ENCODE measurements at regions not wholly inside any gene's neighbourhood (a gene's known extent, or its start where the extent isn't known, plus 50 kb on each side); places are given as distances from the start of the nearest gene placed in this dataset.

DNA sequence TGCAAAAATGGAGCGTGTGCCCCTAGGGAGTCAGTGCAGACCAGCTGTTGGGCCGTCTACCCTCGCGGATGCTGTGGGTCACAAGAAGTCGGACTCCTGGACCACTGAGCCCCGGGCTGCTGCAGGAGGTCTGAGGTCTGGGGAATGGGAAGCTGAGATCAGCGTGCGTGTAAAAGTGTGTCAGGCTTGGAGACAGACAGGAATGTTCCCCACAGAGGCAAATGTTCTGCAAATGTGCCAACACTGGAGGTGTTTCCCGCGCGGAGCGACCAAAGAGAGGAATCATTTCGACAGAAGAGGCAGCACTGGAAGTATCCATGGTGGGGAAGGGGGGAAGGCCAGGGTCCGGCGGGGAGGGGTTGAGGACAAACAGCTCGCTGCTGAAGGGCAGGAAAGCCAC is 643.8 kb upstream of the MGMT start:
- TF ChIP-seq, protein P1, sequence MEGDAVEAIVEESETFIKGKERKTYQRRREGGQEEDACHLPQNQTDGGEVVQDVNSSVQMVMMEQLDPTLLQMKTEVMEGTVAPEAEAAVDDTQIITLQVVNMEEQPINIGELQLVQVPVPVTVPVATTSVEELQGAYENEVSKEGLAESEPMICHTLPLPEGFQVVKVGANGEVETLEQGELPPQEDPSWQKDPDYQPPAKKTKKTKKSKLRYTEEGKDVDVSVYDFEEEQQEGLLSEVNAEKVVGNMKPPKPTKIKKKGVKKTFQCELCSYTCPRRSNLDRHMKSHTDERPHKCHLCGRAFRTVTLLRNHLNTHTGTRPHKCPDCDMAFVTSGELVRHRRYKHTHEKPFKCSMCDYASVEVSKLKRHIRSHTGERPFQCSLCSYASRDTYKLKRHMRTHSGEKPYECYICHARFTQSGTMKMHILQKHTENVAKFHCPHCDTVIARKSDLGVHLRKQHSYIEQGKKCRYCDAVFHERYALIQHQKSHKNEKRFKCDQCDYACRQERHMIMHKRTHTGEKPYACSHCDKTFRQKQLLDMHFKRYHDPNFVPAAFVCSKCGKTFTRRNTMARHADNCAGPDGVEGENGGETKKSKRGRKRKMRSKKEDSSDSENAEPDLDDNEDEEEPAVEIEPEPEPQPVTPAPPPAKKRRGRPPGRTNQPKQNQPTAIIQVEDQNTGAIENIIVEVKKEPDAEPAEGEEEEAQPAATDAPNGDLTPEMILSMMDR (IDR thresholded peaks at IDR 0.05; ENCODE audit: low read depth, low read length, missing input control), result no peak
- TF ChIP-seq EGR1 (IDR thresholded peaks at IDR 0.05; ENCODE audit: low read depth in 2 of 2) (no peak), YY1 (IDR thresholded peaks at IDR 0.05) (no peak), HNF4A (conservative IDR thresholded peaks at IDR 0.05) (no peak), NR2F2 (IDR thresholded peaks at IDR 0.05) (no peak), JUND (IDR thresholded peaks at IDR 0.05) (no peak)
- TF ChIP-seq, protein P2, sequence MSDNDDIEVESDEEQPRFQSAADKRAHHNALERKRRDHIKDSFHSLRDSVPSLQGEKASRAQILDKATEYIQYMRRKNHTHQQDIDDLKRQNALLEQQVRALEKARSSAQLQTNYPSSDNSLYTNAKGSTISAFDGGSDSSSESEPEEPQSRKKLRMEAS (IDR thresholded peaks at IDR 0.05), result no peak
- TF ChIP-seq, protein P3, sequence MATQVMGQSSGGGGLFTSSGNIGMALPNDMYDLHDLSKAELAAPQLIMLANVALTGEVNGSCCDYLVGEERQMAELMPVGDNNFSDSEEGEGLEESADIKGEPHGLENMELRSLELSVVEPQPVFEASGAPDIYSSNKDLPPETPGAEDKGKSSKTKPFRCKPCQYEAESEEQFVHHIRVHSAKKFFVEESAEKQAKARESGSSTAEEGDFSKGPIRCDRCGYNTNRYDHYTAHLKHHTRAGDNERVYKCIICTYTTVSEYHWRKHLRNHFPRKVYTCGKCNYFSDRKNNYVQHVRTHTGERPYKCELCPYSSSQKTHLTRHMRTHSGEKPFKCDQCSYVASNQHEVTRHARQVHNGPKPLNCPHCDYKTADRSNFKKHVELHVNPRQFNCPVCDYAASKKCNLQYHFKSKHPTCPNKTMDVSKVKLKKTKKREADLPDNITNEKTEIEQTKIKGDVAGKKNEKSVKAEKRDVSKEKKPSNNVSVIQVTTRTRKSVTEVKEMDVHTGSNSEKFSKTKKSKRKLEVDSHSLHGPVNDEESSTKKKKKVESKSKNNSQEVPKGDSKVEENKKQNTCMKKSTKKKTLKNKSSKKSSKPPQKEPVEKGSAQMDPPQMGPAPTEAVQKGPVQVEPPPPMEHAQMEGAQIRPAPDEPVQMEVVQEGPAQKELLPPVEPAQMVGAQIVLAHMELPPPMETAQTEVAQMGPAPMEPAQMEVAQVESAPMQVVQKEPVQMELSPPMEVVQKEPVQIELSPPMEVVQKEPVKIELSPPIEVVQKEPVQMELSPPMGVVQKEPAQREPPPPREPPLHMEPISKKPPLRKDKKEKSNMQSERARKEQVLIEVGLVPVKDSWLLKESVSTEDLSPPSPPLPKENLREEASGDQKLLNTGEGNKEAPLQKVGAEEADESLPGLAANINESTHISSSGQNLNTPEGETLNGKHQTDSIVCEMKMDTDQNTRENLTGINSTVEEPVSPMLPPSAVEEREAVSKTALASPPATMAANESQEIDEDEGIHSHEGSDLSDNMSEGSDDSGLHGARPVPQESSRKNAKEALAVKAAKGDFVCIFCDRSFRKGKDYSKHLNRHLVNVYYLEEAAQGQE (IDR thresholded peaks at IDR 0.05), result no peak
- TF ChIP-seq, protein P4, sequence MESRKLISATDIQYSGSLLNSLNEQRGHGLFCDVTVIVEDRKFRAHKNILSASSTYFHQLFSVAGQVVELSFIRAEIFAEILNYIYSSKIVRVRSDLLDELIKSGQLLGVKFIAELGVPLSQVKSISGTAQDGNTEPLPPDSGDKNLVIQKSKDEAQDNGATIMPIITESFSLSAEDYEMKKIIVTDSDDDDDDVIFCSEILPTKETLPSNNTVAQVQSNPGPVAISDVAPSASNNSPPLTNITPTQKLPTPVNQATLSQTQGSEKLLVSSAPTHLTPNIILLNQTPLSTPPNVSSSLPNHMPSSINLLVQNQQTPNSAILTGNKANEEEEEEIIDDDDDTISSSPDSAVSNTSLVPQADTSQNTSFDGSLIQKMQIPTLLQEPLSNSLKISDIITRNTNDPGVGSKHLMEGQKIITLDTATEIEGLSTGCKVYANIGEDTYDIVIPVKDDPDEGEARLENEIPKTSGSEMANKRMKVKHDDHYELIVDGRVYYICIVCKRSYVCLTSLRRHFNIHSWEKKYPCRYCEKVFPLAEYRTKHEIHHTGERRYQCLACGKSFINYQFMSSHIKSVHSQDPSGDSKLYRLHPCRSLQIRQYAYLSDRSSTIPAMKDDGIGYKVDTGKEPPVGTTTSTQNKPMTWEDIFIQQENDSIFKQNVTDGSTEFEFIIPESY (IDR thresholded peaks at IDR 0.05), result no peak

Measured in liver (tissue), 3 donors.